B cell (primary cell): ENCODE measurements at regions not wholly inside any gene's neighbourhood (a gene's known extent, or its start where the extent isn't known, plus 50 kb on each side); places are given as distances from the start of the nearest gene placed in this dataset.

ENCODE experiments used
- ATAC-seq: fragments of 200-7000 bp; cut with Tn5 transposase; one replicate; pipeline ENCODE4 v1.10.0; 2021; ENCODE audit warnings: low read depth, mild to moderate bottlenecking, moderate number of reproducible peaks, moderate library complexity
- CTCF ChIA-PET: fragments of 350-600 bp; sonication (Branson Sonifier 250); formaldehyde crosslinking; loops from one replicate; lab custom pipeline; 2021; ENCODE audit warnings: antibody characterized with exemption, inconsistent platforms; lab: Charles Lee
- POLR2A ChIA-PET: fragments of 350-600 bp; sonication (Branson Sonifier 250); formaldehyde crosslinking; loops from one replicate; lab custom pipeline; 2021; ENCODE audit warnings: antibody characterized with exemption; lab: Charles Lee
- DNase-seq: peaks from one replicate; pipeline ENCODE4 v3.0.0; 2013
- H2AFZ ChIP-seq: 2 replicates; pipeline ENCODE4 v1.6.1; 2012; ENCODE audit warnings: mild to moderate bottlenecking, low read depth, low read length; ENCODE audit not compliant: insufficient read depth, poor library complexity, severe bottlenecking
- H3K27ac ChIP-seq, 2 donors: 1 replicate in 1 of 2; 2 replicates in 1 of 2; pipeline ENCODE4 v1.5.1; 2012 to 2013; ENCODE audit warnings: low read length in 2 of 2, mild to moderate bottlenecking in 2 of 2, moderate library complexity in 1 of 2
- H3K27me3 ChIP-seq, 4 experiments: fragments of 200-600 bp in 1 of 4; sonication (generic) in 1 of 4; replicated peaks in 1 of 4; 1 replicate in 2 of 4; 2 replicates in 2 of 4; pipeline versions ENCODE4 v1.6.1 to v1.7.0; 2013 to 2016; ENCODE audit warnings: low read length in 3 of 4, mild to moderate bottlenecking in 2 of 4, mixed read lengths in 1 of 4, moderate library complexity in 1 of 4; ENCODE audit not compliant: insufficient read depth in 4 of 4, control insufficient read depth in 3 of 4; ENCODE audit errors: control extremely low read depth in 1 of 4
- H3K36me3 ChIP-seq, 2 experiments: replicated peaks in 1 of 2; 1 replicate in 1 of 2; 2 replicates in 1 of 2; pipeline versions ENCODE4 v1.6.1 to v1.7.1; 2013; ENCODE audit warnings: low read length in 1 of 2; ENCODE audit not compliant: insufficient read depth in 2 of 2, control insufficient read depth in 1 of 2; ENCODE audit errors: control extremely low read depth in 1 of 2, extremely low read depth in 1 of 2
- H3K4me1 ChIP-seq, 2 donors: fragments of 200-600 bp in 1 of 2; sonication (generic) in 1 of 2; 1 replicate in 1 of 2; 2 replicates in 1 of 2; pipeline versions ENCODE4 v1.5.1 to v1.6.1; 2013 to 2017; ENCODE audit warnings: low read length in 2 of 2; ENCODE audit not compliant: control insufficient read depth in 2 of 2, insufficient read depth in 2 of 2
- H3K4me2 ChIP-seq: replicated peaks from 2 replicates; pipeline ENCODE3; 2012; ENCODE audit warnings: mild to moderate bottlenecking, low read depth, low read length; ENCODE audit not compliant: poor library complexity, severe bottlenecking
- H3K4me3 ChIP-seq, 5 experiments: fragments of 200-600 bp in 1 of 5; sonication (generic) in 1 of 5; 1 replicate in 3 of 5; 2 replicates in 2 of 5; pipeline versions ENCODE4 v1.5.1 to v1.7.0; 2011 to 2016; ENCODE audit warnings: low read length in 4 of 5, mild to moderate bottlenecking in 4 of 5, low read depth in 2 of 5, control low read depth in 1 of 5, moderate library complexity in 1 of 5; ENCODE audit not compliant: insufficient read depth in 1 of 5; ENCODE audit errors: control extremely low read depth in 1 of 5, extremely low read depth in 1 of 5
- H3K79me2 ChIP-seq: fragments of 200-600 bp; sonication (generic); one replicate; pipeline ENCODE4 v1.6.0; 2016; ENCODE audit warnings: low read length; ENCODE audit not compliant: control insufficient read depth, insufficient read depth
- H3K9ac ChIP-seq: fragments of 200-600 bp; sonication (generic); 2 replicates; pipeline ENCODE4 v1.6.1; 2017; ENCODE audit warnings: mild to moderate bottlenecking, low read length, moderate library complexity
- H3K9me3 ChIP-seq, 3 donors: one replicate each; pipeline versions ENCODE4 v1.6.1 to v1.7.1; 2013; ENCODE audit warnings: low read length in 2 of 3; ENCODE audit not compliant: control insufficient read depth in 2 of 3, insufficient read depth in 1 of 3; ENCODE audit errors: control extremely low read depth in 1 of 3
- H4K20me1 ChIP-seq: 2 replicates; pipeline ENCODE4 v1.6.0; 2012; ENCODE audit warnings: mild to moderate bottlenecking, low read length; ENCODE audit not compliant: insufficient read depth, control insufficient read depth, poor library complexity, severe bottlenecking
- H3K27ac Mint-ChIP-seq: one replicate; pipeline ENCODE4 v1.8.0; 2021; ENCODE audit warnings: mixed read lengths
- H3K27me3 Mint-ChIP-seq: one replicate; pipeline ENCODE4 v1.8.0; 2021; ENCODE audit warnings: mixed read lengths
- H3K4me1 Mint-ChIP-seq: one replicate; pipeline ENCODE4 v1.8.0; 2021; ENCODE audit warnings: mixed read lengths
- H3K4me3 Mint-ChIP-seq: one replicate; pipeline ENCODE4 v1.8.0; 2021; ENCODE audit warnings: mixed read lengths
- H3K9me3 Mint-ChIP-seq: one replicate; pipeline ENCODE4 v1.8.0; 2022; ENCODE audit warnings: mixed read lengths; ENCODE audit not compliant: insufficient read depth
- CTCF ChIP-seq: fragments of 200-600 bp; IDR thresholded peaks from one replicate; pipeline ENCODE4 v1.8.0; 2022; ENCODE audit warnings: antibody characterized with exemption, mild to moderate bottlenecking
- EZH2 ChIP-seq: IDR thresholded peaks from 2 replicates; pipeline ENCODE4 v1.6.1; 2012; ENCODE audit warnings: borderline replicate concordance, low read depth, mild to moderate bottlenecking, moderate library complexity, low read length; ENCODE audit not compliant: insufficient read depth, poor library complexity, severe bottlenecking
- WGBS: methylation state at CpG from one replicate; pipeline ENCODE4 v1.1.5; 2013; ENCODE audit warnings: missing lambda C conversion rate; ENCODE audit not compliant: insufficient coverage; 5-methylcytosine and 5-hydroxymethylcytosine counted together
- intact Hi-C: fragments of 100-400 bp; cut with micrococcal nuclease; formaldehyde crosslinking; loops from one replicate; pipeline ENCODE4 v1.10.0; 2022

GRCh38 chr12:107306141-107306659 lies 212.9 kb upstream of the CRY1 start:
- DNase-seq, result no peak
- Mint-ChIP-seq H3K27me3 (peaks cover 32% of the 10 kb centered on the region), H3K4me1 (peaks cover 6% of the 10 kb centered on the region), H3K27ac (no peak overlapping the region), H3K4me3 (no peak overlapping the region), H3K9me3 (peaks cover 2% of the 10 kb centered on the region)
- POLR2A ChIA-PET, result no interaction called here
- no peaks in the 10 kb centered on the region for H3K36me3 ChIP-seq
- H3K4me3 ChIP-seq, result no peak overlapping the region
- CTCF ChIA-PET, result no interaction called here
- TF ChIP-seq CTCF (no peak), EZH2 (no peak)
- no peak overlapping the region for H3K9ac ChIP-seq
- H3K79me2 ChIP-seq, result no peaks in the 10 kb centered on the region
- H3K9me3 ChIP-seq, result no peaks in the 10 kb centered on the region
- intact Hi-C loops, result no loop called here
- no peak overlapping the region for H3K4me2 ChIP-seq
- peaks cover 5 to 7% of the 10 kb centered on the region in 2 donors for H3K4me1 ChIP-seq
- no peak overlapping the region for H2AFZ ChIP-seq
- H3K27me3 ChIP-seq, result peaks cover 0 to 13% (median 6%) of the 10 kb centered on the region in 4 experiments
- H3K27ac ChIP-seq, result no peak overlapping the region
- WGBS, result 57% methylated on average over 1 of the region's 5 CpGs
- no peak for ATAC-seq
- no peaks in the 10 kb centered on the region for H4K20me1 ChIP-seq

- no peak for ATAC-seq
- H3K4me2 ChIP-seq, result no peak overlapping the region
- no peak for DNase-seq
- POLR2A ChIA-PET, result no interaction called here
- Mint-ChIP-seq H3K9me3 (peaks cover 2% of the 10 kb centered on the region), H3K27ac (no peak overlapping the region), H3K4me3 (no peak overlapping the region), H3K27me3 (peaks cover 34% of the 10 kb centered on the region), H3K4me1 (peaks cover 16% of the 10 kb centered on the region)
- TF ChIP-seq CTCF (no peak), EZH2 (no peak)
- H2AFZ ChIP-seq, result no peak overlapping the region
- no peak overlapping the region for H3K27ac ChIP-seq
- no peak overlapping the region for H3K9ac ChIP-seq
- H4K20me1 ChIP-seq, result no peaks in the 10 kb centered on the region
- CTCF ChIA-PET, result no interaction called here
- peaks cover 15 to 16% of the 10 kb centered on the region in 2 donors for H3K4me1 ChIP-seq
- H3K4me3 ChIP-seq, result no peak overlapping the region
- intact Hi-C loops, result no loop called here
- H3K36me3 ChIP-seq, result no peaks in the 10 kb centered on the region
- H3K79me2 ChIP-seq, result no peaks in the 10 kb centered on the region
- H3K27me3 ChIP-seq, result peaks cover 0 to 13% (median 6%) of the 10 kb centered on the region in 4 experiments
- no peaks in the 10 kb centered on the region for H3K9me3 ChIP-seq
Observed at GRCh38 chr12:107308310-107308709, 215.0 kb upstream of the CRY1 start.
